ENCODE measurements at regions not wholly inside any gene's neighbourhood (a gene's known extent, or its start where the extent isn't known, plus 50 kb on each side); places are given as distances from the start of the nearest gene placed in this dataset.

DNA sequence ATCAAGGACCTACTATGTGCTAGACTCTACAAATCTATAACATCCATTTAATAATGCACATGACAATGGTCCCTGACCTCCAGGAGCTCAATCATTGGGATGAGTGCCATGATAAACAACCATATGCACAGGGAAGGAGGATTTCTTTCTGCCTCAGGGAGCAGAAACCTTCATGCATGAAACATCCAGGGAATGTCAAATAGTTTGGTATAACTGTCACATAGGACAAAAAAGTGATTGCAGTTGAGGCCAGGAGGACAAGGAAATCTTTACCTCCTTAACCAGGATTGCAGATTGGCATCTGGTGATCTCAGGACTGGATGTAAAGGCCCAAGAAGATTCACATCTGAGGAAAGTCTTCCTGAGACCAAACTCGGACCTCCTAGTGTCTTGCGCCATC lies 993.1 kb downstream of the KCNMA1 start:
- TF ChIP-seq MAZ (IDR thresholded peaks at IDR 0.05; ENCODE audit: borderline replicate concordance, low read depth, low read length) (no peak), RFX5 (IDR thresholded peaks at IDR 0.05; ENCODE audit: low read depth, low read length) (no peak)
- TF ChIP-seq, protein P1, sequence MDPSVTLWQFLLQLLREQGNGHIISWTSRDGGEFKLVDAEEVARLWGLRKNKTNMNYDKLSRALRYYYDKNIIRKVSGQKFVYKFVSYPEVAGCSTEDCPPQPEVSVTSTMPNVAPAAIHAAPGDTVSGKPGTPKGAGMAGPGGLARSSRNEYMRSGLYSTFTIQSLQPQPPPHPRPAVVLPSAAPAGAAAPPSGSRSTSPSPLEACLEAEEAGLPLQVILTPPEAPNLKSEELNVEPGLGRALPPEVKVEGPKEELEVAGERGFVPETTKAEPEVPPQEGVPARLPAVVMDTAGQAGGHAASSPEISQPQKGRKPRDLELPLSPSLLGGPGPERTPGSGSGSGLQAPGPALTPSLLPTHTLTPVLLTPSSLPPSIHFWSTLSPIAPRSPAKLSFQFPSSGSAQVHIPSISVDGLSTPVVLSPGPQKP (IDR thresholded peaks at IDR 0.05; ENCODE audit: borderline replicate concordance, low read depth, low read length): no peak
